ENCODE measurements at regions not wholly inside any gene's neighbourhood (a gene's known extent, or its start where the extent isn't known, plus 50 kb on each side); places are given as distances from the start of the nearest gene placed in this dataset.

DNA sequence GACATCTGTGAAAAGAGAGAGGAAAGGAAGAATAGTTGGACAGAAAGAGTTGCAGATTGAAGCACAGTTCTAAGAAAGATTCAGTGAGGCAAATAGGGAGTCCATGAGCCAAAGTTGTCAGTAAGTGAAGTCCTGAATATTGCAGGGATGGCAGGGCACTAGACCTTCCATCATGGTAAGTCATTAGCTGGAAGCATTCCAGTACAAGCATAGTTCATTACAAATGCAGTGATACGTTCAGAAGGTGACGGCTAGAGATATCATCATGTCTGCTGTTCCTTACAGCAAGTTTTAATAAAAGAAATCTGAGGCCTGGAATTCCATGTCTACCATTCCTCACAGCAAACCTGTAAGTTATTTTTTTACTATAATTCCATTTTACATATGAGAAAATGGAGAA lies 720.1 kb downstream of the GBE1 start:
- no peak for DNase-seq

DNA sequence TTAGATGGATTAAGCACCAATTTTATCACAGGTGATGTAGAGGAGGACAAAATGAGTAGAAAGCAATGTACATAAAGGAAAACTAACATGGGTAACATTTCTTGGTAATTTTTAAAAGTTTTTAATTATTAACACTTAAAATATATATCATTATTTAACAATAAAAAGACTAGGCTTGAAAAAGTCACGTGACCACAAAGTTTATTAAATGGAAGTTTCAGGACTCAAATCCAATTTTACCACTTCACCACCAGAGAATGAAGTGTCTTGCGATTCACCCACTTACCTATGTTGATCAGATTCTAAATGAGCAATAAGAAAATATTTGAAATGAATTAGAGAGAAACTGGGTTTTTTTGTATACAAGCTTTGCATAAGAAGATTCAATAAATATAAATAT lies 721.3 kb downstream of the GBE1 start:
- DNase-seq, result no peak

DNA sequence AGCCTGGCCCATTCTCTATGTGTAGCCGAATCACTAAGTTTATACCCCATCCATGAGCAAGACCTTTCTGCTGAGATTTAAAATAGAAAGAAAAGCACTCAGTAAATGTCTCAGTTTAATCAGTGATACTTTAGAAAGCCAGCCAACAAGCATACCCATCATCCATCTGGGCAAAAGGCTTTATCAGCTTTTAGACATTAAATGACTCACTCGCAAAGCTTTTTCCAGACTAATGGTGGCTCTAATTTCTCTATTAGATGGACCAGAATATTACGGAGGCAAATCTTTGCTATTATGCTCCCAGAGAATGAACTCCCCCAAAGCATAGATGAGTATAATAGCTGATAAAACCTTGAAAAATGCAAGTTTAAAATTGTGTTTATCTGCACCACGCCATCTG lies 727.8 kb downstream of the GBE1 start:
- no peak for DNase-seq

DNA sequence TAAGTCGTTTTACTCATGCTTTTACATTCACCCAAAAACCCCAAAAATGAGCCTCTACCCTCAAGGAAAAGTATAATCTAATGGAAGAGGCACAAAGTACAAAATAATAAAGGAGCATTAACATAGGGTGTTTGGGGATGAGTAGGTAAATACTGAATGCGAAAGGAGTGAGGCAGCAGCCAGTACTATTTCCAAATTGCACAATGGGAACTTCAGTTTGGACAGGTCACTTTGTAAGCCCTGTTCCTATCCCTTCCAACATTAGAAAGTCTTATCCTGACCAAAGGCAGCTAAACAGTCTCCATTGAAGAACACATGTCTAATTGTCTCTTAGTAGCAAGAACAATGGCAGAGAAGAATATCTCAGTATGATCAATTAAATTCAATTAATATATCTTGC lies 728.3 kb downstream of the GBE1 start:
- no peak for DNase-seq

DNA sequence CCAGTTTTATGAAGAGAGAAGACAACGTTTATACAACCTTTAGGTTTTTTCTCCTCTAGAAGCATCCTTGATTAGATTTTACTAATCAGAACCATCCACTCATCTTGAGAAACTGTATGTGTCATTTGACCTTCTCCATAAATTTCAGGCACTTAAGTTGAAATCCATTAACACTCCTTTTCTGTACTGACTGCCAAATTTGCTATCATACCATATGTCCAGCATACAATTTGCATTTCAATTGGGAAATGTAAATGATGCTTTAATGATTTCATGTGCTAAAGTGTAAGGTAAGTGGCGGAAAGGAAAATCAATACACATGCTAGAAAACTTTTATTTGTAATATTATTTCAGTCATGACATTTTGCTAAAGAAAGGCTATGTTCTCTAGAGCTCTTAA lies 731.6 kb downstream of the GBE1 start:
- DNase-seq, result no peak

DNA sequence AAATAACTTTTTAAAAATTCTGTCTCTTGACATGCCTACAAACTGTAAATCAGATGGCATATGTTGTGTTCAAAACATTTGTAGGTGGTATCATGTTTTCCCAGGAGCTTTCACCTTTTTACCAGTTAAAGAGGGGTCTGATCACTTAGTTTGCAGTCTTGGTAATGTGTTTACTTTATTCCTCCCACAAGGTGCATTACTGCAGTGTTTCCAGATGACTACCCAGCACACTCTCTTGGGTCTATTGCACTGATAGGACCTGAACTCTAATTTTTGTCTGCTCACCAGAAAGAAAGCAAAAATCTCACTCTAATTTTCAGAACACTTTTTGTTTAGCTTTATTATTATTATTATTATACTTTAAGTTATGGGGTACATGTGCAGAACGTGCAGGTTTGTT lies 734.1 kb downstream of the GBE1 start:
- no peak for DNase-seq

DNA sequence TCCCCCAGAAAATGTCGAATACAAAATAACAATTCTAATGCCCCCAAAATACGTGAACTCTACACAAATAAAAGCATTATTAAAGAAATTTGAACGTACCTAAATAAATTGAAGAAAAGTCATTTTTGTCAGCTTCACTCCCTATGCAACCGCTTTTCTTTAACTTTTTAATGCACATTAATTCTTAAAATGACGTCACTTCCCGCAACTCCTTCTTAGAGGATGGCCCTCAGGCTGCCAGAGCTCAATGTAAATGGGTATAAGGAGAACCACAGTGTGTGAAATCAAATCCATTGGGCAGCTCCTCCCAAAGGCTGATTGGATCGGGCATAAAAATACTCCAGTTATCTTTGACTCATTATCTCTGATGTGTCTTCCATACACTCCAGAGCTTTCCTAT lies 736.9 kb downstream of the GBE1 start:
- no peak for DNase-seq

DNA sequence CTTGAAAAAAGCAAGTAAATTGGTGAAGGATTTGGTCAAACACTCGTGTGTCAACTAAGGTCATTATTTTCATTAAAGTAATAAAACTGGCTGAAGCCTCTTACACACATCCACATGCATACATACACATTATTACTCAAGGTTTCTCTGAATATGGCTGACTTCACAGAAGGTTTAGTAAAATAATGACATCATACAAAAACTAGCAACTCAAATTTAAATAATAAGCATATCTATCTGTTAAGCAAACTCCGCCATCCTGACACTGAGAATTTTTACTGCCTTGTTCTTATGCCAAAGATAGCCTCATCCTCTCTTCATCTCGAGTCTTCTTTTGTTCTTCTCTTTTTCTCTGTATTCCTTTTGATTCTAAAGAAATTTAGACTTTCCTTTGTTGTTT lies 739.1 kb downstream of the GBE1 start:
- DNase-seq, result no peak

DNA sequence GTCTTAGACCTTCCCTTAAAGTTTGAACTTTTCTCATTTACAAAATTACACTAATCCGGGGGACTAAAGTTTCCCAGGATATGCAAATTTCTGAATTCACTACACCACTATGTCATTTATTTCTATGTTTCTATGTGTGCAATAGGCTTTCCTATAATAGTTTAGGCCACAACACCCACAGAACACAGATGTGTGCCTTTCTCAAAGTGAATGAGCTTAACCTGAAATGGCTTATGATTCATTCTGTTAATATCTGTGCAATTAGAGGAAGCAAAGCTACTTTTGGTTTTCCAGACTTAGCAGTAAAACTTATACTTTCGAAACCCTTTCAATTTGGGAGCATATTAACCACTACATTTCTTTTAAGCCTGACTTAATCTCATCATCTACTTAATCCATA lies 748.1 kb downstream of the GBE1 start:
- DNase-seq, result no peak

DNA sequence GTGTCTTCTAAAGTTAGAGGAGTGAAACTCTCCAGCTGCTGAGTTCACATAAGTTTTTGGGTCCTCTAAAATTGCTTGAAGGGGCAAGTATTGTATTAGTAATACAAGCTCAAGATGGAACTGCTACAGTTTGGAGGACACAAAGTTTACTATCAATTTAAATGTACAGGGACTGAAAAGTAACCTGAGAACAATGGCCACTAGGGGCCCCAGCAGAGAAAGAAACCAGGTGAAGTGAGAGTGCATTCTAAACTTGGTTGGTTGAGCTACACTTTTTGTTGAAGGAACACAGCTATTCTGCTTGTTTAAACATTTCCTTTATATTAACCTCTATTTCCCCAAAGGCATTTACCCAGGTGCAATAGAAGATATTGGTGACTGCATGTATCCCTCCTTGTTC lies 755.5 kb downstream of the GBE1 start:
- no peak for DNase-seq

DNA sequence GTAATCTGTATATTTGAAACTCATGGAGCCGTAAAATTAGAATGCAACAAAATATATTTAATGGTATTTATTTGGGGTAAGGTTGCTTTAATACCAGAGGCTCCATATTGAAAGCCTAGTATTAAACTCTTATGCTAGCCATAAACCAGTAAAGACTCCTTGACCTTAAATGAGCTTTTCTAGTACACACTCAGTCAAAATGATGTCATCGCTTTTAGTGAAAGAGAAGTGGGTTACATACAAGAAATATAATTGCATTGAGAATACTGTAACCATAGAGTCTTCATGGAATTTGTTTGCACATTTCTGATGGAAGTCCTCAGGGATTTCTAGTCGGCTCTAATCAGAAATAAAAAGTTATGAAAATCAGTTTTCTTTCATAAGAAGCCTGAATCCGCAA lies 757.6 kb downstream of the GBE1 start:
- DNase-seq, result no peak

DNA sequence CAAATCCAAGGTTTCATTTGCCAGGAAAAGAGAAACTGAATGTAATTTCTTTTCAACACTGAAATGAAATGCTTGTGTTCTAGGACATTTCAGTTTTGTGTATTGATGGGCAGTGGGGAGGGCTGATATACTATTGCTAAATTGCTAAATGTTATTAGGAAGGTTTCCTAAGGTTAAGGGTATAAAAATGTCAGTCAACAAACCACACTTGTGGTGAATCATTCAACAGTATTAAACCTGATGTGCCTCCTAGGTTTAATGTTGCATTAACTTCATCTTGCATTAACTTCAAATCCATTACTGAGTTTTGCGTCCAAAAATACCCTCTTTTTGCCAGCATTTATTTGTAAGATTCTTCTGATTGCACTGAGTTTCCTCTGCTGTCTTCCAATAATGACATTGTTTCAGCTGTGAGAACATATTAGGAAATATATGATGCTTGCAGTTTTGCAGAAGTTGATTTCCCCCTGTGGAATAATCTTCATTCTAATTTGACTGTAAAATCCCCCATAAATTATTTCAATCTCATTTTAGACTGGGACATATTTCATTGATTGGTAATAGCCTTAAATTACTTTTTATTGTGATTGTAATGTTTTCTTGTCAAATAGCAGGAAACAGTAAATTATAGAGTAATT lies 758.3 kb downstream of the GBE1 start:
- no peak for DNase-seq

DNA sequence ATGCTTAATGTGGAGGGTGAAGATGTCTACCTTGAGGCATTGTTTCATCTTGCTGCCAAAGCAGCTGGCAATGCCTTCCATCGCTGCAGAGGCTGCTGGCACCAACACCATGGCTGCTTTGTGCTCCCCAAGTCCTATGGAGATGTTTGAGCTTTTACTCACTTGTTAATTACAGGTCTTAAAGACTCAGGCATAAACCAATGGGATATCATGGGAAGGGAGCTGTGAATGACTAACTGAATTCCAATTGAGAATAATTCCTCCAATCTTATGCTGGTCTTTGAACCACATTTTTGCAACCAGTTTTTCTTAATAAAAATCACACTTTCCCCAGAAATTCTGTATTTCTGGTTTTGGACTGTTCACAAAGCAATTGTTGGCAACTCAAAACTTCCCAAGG lies 762.0 kb downstream of the GBE1 start:
- no peak for DNase-seq

DNA sequence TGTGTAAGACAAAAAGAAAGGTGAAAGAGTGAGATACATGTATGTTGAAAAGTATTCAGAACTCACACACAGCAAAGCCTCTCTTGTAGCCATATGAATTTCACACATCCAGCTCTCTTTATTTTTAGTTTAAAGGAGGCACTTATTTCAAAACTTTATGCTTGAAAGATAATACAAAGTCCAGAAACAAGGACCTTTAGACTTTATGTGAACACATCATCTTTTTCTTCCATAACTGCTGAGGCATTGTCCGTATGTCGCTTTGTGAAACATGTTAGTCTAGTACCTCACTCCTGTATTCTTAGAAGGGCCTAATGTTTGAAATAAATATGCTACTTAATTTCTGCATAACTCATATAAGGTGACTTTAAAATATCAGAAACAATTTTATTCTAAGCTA lies 763.4 kb downstream of the GBE1 start:
- no peak for DNase-seq

DNA sequence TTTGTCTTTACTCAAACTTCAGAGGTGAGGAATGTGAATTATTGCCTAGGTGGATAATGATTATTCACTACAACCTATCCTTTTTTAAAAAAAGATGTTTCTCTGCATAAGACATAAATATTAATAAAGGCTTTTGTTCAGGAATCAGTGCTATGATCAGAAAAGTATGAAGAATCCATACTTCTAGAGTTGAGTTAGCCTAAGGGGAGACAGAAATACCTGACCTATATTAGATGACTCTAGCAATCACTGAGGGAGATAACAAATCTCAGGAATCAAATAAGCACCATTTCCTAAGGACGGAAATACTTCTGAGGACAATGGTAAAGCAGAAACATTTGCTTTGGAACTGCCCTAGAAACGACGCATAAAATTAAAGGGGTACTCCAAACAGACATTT lies 763.8 kb downstream of the GBE1 start:
- DNase-seq, result no peak

DNA sequence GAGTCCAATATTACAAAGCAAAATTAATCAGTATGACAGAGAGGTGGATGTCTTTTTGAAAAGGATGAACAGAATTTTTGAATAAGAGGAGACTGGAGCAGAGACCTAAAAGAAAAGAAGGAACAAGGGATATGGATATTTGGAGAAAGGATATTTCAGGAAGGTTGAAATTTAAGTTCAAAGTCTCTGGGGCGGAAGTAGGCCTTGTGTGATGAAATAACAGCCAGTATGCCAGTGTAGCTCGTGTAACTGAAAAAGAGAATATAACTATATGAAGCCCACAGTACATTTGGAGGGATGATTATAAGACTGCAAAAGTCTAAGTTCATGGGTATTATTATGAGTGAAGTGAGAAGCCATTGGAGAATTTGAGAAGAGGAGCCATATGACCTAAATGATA lies 766.7 kb downstream of the GBE1 start:
- DNase-seq, result no peak

DNA sequence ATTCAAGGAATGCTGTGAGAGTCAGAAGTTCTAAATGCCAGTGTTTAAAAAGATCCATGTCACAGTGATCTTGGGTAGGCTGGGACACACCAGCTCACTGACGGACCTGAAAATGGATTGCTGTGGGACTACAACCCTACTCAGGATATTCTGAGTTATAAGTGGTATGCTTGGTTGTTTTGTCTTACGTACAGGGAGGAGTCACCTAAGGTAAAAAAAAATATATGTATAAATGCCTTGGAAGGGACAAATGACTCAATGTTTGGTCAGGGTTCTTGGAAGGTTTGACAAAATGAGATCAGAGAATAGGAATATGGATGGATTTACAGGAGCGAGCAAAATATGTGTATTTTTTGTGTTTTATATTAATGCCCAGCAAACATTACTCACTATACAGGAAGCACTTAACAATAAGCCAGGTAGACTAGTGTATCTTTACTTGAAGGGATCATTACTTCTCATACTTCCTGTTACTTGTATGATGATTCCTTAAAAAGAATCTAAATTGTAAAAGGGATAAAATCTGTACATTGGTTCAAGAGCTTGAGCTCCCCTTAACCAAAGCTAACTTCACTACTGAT lies 767.3 kb downstream of the GBE1 start:
- DNase-seq, result no peak

DNA sequence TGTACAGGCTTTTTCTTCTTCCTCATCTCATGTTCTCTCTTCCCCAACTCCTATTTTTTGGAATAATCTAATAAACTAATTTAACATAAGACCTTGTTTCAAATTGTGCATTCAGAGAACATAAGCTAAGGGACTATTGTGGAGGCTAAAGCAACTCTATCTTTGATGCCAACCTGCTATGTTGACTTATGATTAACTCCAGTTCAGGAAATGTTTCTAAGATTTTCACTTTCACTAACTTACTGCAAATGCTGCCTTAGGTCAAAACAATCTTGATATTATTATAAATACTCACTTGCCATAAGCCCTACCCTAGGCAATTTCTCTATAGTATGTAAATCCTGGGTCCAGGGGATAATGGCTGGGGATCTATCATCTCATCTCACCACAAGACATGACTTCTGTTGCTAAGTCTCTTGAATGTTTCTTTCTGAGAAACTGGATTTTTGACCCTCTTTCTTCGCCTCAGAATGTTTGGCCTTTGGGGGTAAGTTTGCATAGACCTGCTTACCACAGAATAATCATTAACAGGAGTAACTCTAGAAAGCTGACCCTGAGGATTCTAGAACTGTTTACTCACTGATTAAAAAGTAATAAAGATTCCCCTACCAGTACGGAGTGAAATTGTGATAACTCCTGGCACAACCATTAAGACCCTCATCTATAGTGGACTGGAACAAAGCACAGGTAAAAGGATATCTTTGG lies 768.1 kb downstream of the GBE1 start:
- no peak for DNase-seq

DNA sequence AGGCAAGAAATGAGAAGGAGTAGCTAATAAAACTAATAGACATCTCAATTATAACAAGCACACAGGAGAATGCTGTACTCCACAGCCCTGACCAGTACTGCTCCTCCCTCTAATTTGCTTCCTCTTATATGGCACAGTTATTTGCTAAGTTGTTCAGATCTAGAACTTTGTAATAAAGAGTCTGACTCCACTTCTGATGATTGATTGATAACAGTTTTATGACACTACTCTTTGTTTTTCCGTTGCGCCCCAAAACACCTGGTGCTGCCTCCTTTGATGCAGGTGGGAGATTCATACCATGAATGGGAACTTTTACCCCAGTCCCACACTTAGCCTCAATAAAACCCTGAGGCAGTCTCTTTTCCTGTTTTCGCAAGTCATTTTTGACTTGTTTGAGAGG lies 777.7 kb downstream of the GBE1 start:
- DNase-seq, result no peak

DNA sequence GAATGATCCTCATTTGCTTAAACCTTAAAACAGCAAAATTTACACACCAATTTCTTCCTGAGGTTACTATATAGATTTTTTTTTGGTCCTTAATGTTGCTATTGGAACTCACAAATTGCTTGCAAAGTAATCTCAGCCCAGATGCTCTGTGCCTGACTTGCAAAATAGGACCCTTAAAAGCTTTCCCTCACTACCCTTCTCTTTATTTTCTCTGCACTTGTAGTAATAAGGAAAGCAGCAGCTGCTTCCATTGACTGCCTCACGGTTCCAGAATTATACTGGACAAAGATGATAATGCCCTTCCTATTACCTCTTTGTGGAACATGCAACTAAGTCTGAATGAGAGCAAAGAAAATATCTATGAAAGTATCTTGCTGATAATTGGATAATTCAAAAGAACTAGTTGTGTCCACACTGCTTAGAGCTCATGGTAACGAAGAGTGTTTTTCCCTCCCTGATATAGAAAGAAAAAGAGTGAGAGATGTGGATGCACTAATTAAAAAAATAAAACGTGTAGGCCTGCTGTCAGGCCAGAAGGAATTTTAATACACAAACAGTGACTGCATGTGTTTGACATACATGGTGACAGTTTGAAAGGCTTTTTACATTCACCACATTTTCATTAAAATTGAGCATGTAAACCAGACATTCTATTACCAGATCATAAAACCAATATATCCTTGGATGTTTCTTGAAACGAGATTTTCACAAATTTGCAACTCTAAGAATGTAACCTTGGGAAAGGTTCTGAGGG lies 783.1 kb downstream of the GBE1 start:
- DNase-seq, result no peak

DNA sequence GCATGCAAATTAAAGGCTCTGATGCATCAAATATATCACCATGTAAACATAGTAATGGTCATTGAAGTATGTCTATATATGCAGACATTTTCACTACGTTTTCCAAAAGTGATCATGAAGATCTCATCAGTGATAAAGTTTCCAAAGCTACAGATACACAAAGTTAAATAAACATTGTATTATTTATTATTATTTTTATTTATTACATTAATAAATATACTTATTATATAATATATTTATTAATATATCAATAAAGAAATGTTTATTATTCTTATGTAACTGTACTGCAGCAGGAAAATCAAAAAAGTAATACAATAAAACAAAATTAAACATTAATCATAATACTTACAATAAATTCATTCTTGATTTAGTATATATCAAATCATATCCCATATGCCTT lies 791.2 kb downstream of the GBE1 start:
- DNase-seq, result no peak

DNA sequence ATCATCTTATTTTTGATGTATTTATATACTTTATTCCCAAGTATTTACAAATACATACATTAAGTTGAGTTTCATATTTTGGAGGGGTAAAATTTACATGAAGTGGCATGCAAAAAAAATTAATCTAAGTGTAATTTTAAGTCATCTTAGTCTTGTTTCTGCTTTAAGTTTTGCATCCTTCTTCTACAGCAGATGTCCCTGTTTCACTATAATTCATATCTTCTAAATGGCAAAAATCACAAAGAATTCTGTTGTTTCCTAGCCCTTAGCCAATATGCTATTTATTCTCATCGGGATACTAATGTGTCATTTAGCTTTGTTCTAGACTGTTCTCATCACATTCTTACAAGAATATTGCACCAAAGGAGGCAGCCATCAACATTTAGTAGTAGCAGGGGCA lies 831.9 kb downstream of the GBE1 start:
- DNase-seq, result no peak

DNA sequence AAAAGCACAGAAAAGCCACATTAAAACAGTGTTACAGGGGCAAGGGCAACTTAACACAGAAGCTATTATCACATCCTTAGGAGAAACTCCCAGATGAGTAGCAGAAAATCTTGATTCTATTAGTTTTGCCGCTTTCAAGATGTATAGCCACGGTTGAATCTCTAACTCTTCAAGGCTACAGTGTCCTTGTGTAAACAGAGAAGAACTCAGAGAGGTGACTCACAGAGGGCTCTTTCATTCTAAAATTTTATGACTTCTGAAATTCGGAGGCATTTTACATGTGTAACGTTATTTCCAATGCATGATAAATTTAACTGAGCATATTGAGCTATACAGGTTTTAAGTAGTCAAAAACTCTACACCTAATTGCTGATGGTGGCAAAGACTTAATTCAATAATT lies 846.6 kb downstream of the GBE1 start:
- DNase-seq, result no peak

DNA sequence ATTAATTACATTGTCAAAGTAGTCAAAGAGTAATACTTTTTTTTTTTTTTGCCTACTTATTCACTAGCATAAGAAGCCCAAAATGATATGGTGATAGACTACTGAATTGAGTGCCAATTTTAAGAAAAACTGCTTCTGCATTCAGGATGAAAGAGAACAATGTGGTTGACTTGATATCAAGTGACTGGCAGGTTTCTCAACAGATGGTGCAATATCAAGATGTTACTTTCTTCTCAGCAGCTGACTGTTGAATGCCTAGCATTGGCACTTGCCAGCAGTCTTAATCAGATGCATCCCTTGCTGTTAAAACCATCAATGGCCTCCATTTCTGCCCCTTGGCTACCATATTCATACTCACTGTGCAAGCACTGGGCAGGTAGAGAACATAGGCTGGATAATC lies 863.2 kb downstream of the GBE1 start:
- no peak for DNase-seq
